Common myeloid progenitor, CD34-positive (primary cell): ENCODE measurements at regions not wholly inside any gene's neighbourhood (a gene's known extent, or its start where the extent isn't known, plus 50 kb on each side); places are given as distances from the start of the nearest gene placed in this dataset.
A peak's percentile ranks its signal among the peaks of the same experiment; 100 is the strongest.

Source experiments
- CTCF ChIA-PET: fragments of 350-600 bp; sonication (Branson Sonifier 250); formaldehyde crosslinking; loops from one replicate; lab custom pipeline; 2021; ENCODE audit warnings: antibody characterized with exemption; lab: Charles Lee
- POLR2A ChIA-PET: fragments of 350-600 bp; sonication (Branson Sonifier 250); formaldehyde crosslinking; loops from one replicate; lab custom pipeline; 2021; ENCODE audit warnings: antibody characterized with exemption; lab: Charles Lee
- DNase-seq, 3 donors: peaks; one replicate each; pipeline versions ENCODE4 v3.0.0 to v3.0.0-alpha.2; 2013
- H3K27ac ChIP-seq, 2 experiments: 1 replicate in 1 of 2; 2 replicates in 1 of 2; pipeline ENCODE4 v1.7.0; 2013; ENCODE audit warnings: inconsistent platforms in 2 of 2, low read length in 2 of 2, mild to moderate bottlenecking in 2 of 2, low read depth in 1 of 2, moderate library complexity in 1 of 2; ENCODE audit not compliant: severe bottlenecking in 2 of 2, insufficient read depth in 1 of 2, poor library complexity in 1 of 2
- H3K27me3 ChIP-seq, 5 experiments: replicated peaks in 2 of 5; 1 replicate in 3 of 5; 2 replicates in 2 of 5; pipeline versions ENCODE4 v1.6.1 to v1.7.0; 2013; ENCODE audit warnings: low read length in 4 of 5, mild to moderate bottlenecking in 2 of 5, moderate library complexity in 2 of 5, inconsistent platforms in 1 of 5; ENCODE audit not compliant: insufficient read depth in 5 of 5, control insufficient read depth in 4 of 5
- H3K36me3 ChIP-seq, 4 experiments: 1 replicate in 2 of 4; 2 replicates in 2 of 4; pipeline versions ENCODE4 v1.6.1 to v1.7.0; 2013; ENCODE audit warnings: low read length in 3 of 4, control low read depth in 1 of 4, mild to moderate bottlenecking in 1 of 4; ENCODE audit not compliant: control insufficient read depth in 4 of 4, insufficient read depth in 4 of 4
- H3K4me1 ChIP-seq, 4 experiments: 1 replicate in 3 of 4; 2 replicates in 1 of 4; pipeline versions ENCODE4 v1.6.1 to v1.7.1; 2013; ENCODE audit warnings: low read length in 3 of 4, mild to moderate bottlenecking in 3 of 4, control low read depth in 1 of 4, inconsistent platforms in 1 of 4, moderate library complexity in 1 of 4; ENCODE audit not compliant: control insufficient read depth in 4 of 4, insufficient read depth in 4 of 4; ENCODE audit errors: control extremely low read depth in 1 of 4
- H3K4me3 ChIP-seq, 7 experiments: 1 replicate in 4 of 7; 2 replicates in 3 of 7; pipeline versions ENCODE4 v1.5.1 to v1.7.0; 2013; ENCODE audit warnings: mild to moderate bottlenecking in 7 of 7, low read length in 6 of 7, moderate library complexity in 6 of 7, inconsistent platforms in 2 of 7, low read depth in 2 of 7, control low read depth in 1 of 7; ENCODE audit not compliant: insufficient read depth in 4 of 7, control insufficient read depth in 1 of 7; ENCODE audit errors: extremely low read depth in 1 of 7
- H3K9me3 ChIP-seq, 5 experiments: 1 replicate in 4 of 5; 2 replicates in 1 of 5; pipeline versions ENCODE4 v1.6.1 to v1.7.1; 2013; ENCODE audit warnings: low read length in 4 of 5, mild to moderate bottlenecking in 2 of 5, inconsistent platforms in 1 of 5, low read depth in 1 of 5, moderate library complexity in 1 of 5; ENCODE audit not compliant: control insufficient read depth in 4 of 5, insufficient read depth in 2 of 5; ENCODE audit errors: control extremely low read depth in 1 of 5
- WGBS: methylation state at CpG from one replicate; pipeline ENCODE4 v1.1.5; 2013; ENCODE audit not compliant: insufficient coverage; 5-methylcytosine and 5-hydroxymethylcytosine counted together

DNA sequence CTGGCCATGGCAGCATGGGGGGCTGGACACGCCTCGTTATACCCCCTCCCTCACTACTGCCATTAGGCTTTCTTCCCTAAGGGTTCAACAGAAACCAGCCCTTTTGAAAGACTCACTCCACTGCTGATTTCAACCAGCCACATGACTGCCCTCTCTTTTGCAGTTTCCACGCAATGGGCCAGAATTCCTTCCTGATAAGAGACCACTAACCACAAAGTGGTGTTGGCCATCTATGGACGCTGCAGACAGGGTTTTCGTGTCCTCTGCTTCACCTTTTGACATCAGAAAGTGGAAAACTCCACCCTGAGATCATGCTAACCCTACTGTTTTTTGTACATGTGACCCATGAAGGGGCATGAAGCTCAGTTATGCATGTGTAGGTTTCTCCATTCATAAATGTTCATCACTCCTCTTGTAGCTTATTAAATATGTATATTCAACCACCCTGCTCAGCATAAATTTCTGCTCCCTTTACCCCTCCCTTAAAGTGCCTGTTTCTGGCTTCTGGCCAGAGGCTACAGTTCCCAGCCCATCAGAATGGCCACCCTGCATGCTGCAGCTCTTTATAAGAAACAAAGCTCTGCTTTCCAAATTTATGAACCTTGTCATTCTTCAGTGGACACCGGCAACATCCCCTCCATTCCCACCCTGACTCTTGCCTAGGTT, 105.6 kb upstream of the KCNK12 start:
- CTCF ChIA-PET = interaction anchor here (1.0 kb wide), 1 partner anchor 9 kb away, joined by 3 read pairs; no protein-coding TSS in a partner anchor
- Histone ChIP-seq H3K36me3 (no peaks in the 10 kb centered on the region), H3K9me3 (no peaks in the 10 kb centered on the region), H3K27ac (no peak overlapping the region), H3K4me1 (no peaks in the 10 kb centered on the region), H3K27me3 (peaks cover 0 to 3% (median 0%) of the 10 kb centered on the region in 5 experiments), H3K4me3 (no peak overlapping the region)
- POLR2A ChIA-PET = no interaction called here
- DNase-seq = peak in 1 of 3 donors; percentile 0
- WGBS = 89% methylated on average over 6 of the region's 6 CpGs

- ChIA-PET POLR2A (no interaction called here), CTCF (no interaction called here)
- no peaks in the 10 kb centered on the region for H3K9me3 ChIP-seq
These were observed 104.5 kb upstream of the KCNK12 start for GRCh38 chr2:47675196-47675825.

DNA sequence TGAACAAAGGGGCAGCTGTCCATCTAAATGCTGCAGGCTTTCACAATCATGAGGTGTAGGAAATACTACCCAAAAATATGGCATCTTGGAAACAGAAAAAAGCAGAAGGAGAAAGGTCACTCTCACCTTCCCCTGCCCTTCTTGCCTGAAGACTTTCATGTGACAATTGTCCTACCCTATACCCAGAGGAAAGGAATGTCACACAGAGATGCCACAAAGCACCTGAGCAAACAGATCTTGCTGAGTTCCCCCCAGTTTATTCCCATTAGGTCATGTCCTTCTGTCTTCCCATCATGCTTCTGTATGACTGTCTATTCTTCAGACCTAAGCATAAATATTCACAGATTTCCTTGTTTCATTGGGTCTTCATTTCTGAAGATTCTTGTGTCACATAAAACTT, 95.5 kb upstream of the KCNK12 start:
- Histone ChIP-seq H3K4me1 (no peaks in the 10 kb centered on the region), H3K36me3 (no peaks in the 10 kb centered on the region), H3K27ac (no peak overlapping the region), H3K4me3 (no peak overlapping the region), H3K9me3 (no peaks in the 10 kb centered on the region), H3K27me3 (no peaks in the 10 kb centered on the region)
- DNase-seq = no peak
- ChIA-PET CTCF (interaction anchor here (1.4 kb wide), 1 partner anchor 10 kb away, joined by 3 read pairs; no protein-coding TSS in a partner anchor), POLR2A (no interaction called here)

More at GRCh38 chr2:47675196-47675825, 104.5 kb upstream of the KCNK12 start:
- Histone ChIP-seq H3K4me1 (no peaks in the 10 kb centered on the region), H3K36me3 (no peaks in the 10 kb centered on the region), H3K27ac (no peak overlapping the region), H3K4me3 (no peak overlapping the region), H3K27me3 (peaks cover 0 to 3% (median 0%) of the 10 kb centered on the region in 5 experiments)
- no peak for DNase-seq
- no CpG with 5 or more reads among the region's 2 CpGs for WGBS

DNA sequence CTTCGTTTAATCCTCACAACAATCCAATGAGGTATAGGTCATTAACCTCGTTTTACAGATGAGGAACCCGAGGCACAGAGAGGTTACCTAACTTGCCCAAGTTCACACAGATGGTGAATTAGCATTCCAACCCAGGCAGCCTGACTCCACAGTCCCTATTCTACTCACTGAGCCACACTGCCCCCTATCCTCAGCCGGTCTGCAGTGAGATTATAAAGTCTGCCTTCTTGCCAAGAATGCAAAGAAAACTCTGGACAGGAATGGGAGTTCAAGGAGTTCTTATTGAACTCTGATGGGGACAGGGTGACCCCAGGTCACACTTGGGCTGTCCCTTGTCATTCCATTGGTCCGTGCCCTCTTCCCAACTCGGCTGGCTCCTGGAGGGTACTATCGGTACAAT, 94.0 kb upstream of the KCNK12 start:
- Histone ChIP-seq H3K4me1 (no peaks in the 10 kb centered on the region), H3K27ac (no peak overlapping the region), H3K27me3 (no peaks in the 10 kb centered on the region), H3K4me3 (no peak overlapping the region), H3K9me3 (no peaks in the 10 kb centered on the region), H3K36me3 (no peaks in the 10 kb centered on the region)
- no peak for DNase-seq
- ChIA-PET CTCF (interaction anchor here (1.0 kb wide), 1 partner anchor 12 kb away, joined by 3 read pairs; no protein-coding TSS in a partner anchor), POLR2A (no interaction called here)
- 81% methylated on average over 4 of the region's 7 CpGs for WGBS

DNA sequence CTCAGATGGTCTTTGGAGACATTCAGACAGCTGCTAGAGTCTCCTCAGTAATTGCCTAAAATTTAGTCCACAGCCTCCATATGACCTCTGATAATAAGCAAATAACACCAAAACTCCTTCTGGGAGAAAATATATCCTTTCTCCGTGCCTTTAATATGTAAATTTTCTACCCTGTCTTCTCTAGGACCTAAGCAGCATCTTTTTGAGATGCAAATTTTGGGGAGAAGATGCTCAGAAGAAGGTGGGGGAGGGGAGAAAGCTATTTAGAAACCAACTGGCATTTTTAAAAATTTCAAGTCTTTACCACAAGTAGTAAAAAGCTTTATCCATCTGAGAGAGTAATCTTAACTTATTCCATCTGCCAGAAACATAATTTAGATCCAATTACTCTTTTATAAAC, 91.8 kb upstream of the KCNK12 start:
- DNase-seq = no peak
- H3K4me1 ChIP-seq = no peaks in the 10 kb centered on the region
- POLR2A ChIA-PET = no interaction called here
- no peaks in the 10 kb centered on the region for H3K9me3 ChIP-seq
- CTCF ChIA-PET = interaction anchor here (0.6 kb wide), 1 partner anchor 105 kb away, joined by 3 read pairs; no protein-coding TSS in a partner anchor
- no CpG with 5 or more reads among the region's 1 CpG for WGBS
- no peaks in the 10 kb centered on the region for H3K36me3 ChIP-seq
- H3K4me3 ChIP-seq = no peak overlapping the region
- H3K27me3 ChIP-seq = peaks cover 0 to 3% (median 0%) of the 10 kb centered on the region in 5 experiments
- H3K27ac ChIP-seq = no peak overlapping the region

DNA sequence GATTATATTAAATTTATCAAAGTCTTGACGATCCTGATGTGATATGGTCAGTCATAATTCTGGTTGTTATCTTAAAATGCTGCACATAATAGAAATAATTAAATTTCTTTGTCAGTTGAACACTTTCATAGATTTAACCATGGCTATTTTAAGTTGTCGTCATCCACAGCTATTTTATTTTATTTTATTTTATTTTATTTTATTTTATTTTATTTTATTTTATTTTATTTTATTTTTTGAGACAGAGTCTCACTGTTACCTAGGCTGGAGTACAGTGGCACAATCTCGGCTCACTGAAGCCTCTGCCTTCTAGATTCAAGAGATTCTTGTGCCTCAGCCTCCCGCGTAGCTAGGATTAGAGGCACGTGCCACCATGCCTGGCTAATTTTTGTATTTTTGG, 90.5 kb upstream of the KCNK12 start:
- H3K27ac ChIP-seq = no peak overlapping the region
- ChIA-PET POLR2A (no interaction called here), CTCF (no interaction called here)

DNA sequence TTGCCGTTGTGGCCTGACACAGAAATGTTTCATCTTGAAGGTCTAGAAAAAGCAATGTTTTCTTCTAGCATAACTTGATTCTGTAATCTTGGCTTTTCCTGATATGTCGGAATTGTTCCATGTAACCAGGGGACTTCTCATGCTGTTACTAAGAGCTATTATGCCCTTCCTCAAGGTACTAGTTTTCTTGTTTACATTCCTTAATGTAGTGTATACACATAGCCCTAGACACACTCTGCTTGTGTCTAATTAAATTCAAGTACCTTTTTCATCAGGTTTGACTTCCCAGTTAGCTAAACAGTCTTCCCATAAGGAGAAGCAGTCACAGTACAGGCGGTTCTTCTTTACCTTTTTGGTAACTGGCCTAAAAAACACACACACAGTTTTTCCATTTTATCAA, 89.4 kb upstream of the KCNK12 start:
- Histone ChIP-seq H3K4me3 (no peak overlapping the region), H3K36me3 (no peaks in the 10 kb centered on the region), H3K27me3 (peaks cover 0 to 4% (median 0%) of the 10 kb centered on the region in 5 experiments), H3K4me1 (no peaks in the 10 kb centered on the region), H3K9me3 (no peaks in the 10 kb centered on the region), H3K27ac (no peak overlapping the region)
- DNase-seq = no peak
- 100% methylated on average over 1 of the region's 3 CpGs for WGBS
- POLR2A ChIA-PET = no interaction called here
- CTCF ChIA-PET = no interaction called here

More for the DNA sequence above, 90.5 kb upstream of the KCNK12 start:
- Histone ChIP-seq H3K4me1 (no peaks in the 10 kb centered on the region), H3K27me3 (peaks cover 0 to 4% (median 0%) of the 10 kb centered on the region in 5 experiments), H3K36me3 (no peaks in the 10 kb centered on the region), H3K9me3 (no peaks in the 10 kb centered on the region), H3K4me3 (no peak overlapping the region)
- WGBS = 89% methylated on average over 1 of the region's 6 CpGs
- no peak for DNase-seq
